H4 (cell line): ENCODE measurements at regions not wholly inside any gene's neighbourhood (a gene's known extent, or its start where the extent isn't known, plus 50 kb on each side); places are given as distances from the start of the nearest gene placed in this dataset.
"Not testable (repeated sequence)": the region's sequence is repeated elsewhere in the genome, so short reads cannot be mapped to it uniquely, and the experiment has no call there.

ENCODE experiments used
- DNase-seq: peaks from one replicate; pipeline ENCODE4 v3.0.0-alpha.2; 2015; ENCODE audit warnings: low spot score

GRCh38 chr2:147204102-147204501 lies 640.7 kb upstream of the ACVR2A start:
- peak; percentile 82 for DNase-seq

DNA sequence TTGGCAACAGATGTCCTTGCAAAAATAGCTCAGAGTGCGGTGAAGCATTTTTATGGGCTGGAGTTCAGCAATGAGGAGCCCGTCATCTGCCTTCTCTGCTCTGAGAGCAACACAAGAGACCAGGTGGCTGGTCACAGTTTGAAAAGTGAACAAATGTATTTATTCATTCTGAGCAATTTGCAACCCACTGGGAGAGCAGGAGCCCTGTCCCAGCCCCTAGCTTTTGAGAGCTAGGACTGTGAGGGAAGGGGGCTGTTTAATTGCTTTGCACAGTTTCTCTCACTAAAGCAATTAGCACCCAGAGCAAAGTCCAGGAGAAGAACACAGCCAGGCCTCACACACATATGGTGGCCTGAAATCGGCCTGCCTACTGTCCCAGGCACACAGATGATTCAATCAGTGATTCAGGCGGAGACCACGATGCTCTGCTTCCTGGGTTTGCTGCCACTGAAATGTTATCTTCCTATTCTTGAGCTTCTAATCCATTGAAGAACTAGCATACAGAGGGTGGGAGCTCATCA lies 646.1 kb upstream of the ACVR2A start:
- DNase-seq, result no peak

GRCh38 chr2:147197754-147198483 lies 646.9 kb upstream of the ACVR2A start:
- no peak for DNase-seq

GRCh38 chr2:147182260-147182659 lies 662.6 kb upstream of the ACVR2A start:
- DNase-seq, result peak; percentile 28

- no peak for DNase-seq
Measured at GRCh38 chr2:147181351-147182029, 663.3 kb upstream of the ACVR2A start.

DNA sequence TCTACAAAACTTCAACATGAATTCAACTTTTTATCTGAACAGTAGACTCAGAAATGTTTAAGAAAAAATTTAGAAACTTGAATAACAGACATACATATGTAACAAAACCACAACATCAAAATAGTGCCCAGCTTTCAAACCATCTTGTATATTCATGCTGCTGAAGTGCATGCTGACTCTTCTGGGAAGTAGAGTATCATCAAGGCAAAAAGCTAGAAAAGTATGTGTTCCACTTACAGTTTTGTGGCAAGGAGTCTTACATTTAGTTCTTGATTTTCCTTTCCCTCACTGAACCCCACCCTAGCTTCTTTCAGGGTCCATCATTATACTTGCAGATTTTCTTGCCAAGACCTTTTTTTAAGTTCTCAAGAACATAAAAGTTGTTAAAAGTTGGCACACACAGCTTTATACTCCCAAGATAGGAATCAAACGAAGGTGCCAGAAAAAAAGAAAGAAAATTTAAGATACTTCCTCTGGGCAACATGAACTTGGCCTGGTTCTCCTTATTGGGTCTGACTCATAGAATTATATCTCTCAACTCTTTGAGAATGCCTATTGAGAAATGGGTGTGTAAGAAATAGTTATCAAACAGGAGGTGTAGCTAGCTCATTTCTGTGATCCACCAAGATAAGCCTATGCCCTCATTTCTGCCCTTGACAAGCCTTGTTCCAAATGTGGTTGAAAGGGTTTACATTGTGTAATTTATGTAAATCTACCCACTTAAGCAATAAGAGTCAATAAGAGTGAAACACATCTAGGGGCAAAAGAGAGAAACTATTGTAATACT lies 667.6 kb upstream of the ACVR2A start:
- no peak for DNase-seq

GRCh38 chr2:147174824-147175254 lies 670.0 kb upstream of the ACVR2A start:
- DNase-seq, result no peak

DNA sequence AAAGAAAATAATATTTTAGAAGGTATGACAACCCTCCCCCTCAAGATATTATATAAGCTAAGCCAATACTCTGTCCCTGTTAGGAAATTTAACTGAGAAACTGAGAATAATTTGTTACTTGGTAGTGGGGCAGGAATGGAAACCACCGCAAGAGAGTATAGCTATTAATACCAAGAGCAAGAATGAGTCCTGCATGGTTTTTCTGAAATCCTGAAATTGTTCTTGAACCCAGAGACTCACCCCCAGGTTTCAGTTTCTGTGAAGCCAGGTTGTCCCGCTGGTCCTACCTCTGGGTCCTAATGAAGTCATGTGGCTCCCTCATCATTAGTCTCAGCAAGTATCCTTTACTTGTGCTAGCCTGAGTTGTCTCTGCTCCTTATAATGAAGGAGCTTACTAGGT lies 671.0 kb upstream of the ACVR2A start:
- no peak for DNase-seq

GRCh38 chr2:147173189-147173581 lies 671.6 kb upstream of the ACVR2A start:
- no peak for DNase-seq

DNA sequence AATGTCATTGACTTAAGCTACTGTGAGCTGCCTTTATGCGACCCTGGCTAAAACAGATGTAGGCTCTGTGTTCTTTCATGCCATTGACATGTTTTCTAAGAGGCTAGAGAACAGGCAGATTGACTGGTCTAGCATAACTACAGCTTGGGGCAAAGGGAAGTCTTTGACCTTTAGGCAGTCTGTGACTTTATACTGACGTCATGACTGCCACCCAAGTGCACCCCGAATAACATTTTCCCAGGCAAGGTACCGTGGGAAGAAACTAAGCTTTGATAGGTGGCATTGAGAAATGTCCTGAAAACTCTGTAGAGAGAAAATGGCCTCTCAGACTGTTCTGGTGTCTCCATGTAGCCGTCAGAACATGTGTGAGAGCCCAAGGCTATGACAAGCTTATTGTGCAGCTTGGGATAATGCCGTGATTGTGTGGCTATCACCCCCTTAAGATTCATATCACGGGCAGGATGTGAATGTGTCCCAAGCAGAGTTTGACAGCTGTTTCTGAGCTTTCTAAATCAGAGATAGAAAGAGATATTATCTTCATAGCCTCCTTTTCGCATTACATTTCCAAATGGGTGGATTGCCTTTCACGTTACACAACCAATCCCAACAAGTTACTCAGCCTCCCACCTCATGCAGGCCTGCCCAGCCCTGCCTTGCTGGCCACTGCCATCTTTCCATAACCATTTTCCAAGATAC lies 672.2 kb upstream of the ACVR2A start:
- DNase-seq, result no peak

GRCh38 chr2:147171941-147172340 lies 672.9 kb upstream of the ACVR2A start:
- DNase-seq, result no peak

DNA sequence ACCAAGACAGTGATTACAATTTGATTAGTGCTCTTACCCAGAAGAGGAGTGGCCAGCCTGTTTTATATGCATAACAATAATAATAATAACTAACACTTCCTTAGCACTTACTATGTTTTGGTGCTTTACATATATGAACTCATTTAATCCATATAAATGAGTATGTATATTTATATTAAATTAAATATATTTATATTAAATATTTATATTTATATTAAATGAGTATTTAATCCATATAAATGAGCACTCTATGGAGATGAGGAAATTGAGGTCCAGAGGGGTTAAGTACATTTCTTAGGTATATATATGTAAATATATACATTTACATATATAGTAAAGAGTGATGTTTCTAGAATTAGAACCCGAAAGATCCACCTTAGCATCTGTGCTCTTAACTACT lies 673.9 kb upstream of the ACVR2A start:
- DNase-seq, result no peak

- no peak for DNase-seq
Measured at GRCh38 chr2:147165697-147166382, 679.0 kb upstream of the ACVR2A start.

DNA sequence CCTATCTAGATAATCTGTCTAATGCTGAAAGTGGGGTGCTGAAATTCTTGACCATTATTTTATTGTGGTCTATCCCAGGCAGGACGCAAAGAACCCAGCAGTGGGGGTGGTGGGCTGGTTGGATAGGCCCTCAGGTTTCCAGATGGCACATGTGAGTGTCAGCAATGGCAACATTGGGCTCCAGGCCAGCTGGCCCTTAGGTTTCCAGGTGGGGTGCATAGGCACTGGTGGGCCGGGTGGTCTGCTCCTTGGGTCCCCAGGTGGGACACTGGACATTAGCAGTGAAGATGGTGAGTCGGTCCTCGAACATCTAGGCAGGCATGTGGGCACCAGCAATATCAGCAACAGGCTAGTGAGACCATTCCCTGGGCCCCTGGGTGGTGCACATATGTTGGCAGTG lies 680.3 kb upstream of the ACVR2A start:
- no peak for DNase-seq

DNA sequence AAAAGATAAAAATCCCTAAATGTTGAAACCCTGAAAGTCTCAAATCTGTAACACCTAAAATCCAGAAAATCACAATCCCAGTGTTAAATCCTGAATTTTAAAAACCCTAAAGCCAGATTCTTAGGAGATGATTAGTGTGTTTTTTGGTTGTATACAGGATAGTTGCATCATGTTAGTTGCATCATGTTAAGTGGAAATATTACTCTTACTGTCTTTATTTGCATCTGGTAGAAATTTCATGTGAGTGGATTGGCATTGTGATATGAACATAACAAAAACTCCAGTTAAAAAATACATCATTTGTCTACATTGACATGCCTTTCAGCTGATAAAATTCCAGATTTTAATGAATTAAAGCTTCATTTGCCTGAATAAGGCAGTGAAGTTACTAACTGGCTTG lies 683.1 kb upstream of the ACVR2A start:
- DNase-seq, result no peak

- no peak for DNase-seq
Measured at GRCh38 chr2:147156970-147157369, 687.9 kb upstream of the ACVR2A start.

DNA sequence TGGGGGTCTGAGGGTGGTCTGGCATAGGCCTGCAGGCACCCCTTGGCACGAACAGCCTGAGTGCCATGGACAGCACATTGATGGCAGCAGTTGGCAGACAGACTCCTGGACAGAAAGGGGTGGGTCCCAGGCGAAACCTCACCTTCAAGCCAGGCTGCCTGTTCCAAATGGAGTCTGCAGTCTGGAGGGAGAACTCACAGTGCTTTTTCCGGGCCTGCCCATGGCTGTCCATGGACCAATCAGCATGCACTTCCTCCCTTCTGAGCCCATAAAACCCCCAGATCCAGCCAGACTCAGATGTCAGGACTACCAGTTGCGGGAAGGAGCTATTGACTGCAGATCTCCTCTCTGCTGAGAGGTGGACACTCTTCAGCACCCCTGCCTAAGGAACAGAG lies 694.6 kb upstream of the ACVR2A start:
- peak; percentile 33 for DNase-seq

- peak; percentile 81 for DNase-seq
Measured at GRCh38 chr2:147149575-147150240, 695.1 kb upstream of the ACVR2A start.

DNA sequence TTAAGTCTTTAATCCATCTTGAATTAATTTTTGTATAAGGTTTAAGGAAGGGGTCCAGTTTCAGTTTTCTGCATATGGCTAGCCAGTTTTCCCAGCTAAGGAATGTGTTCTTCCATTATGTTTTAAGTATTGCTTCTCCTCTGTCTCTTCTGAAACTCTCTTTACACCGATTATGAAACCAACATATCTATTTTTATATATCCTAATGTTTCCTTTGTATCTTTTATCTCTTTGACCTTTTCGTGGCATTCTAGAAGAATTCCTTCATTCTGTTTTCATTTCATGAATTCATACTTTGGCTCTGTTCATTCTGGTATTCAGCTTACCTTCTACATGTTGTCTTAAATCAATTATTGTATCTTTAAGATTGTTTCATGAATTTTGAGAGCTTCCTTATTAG lies 697.0 kb upstream of the ACVR2A start:
- no peak for DNase-seq

DNA sequence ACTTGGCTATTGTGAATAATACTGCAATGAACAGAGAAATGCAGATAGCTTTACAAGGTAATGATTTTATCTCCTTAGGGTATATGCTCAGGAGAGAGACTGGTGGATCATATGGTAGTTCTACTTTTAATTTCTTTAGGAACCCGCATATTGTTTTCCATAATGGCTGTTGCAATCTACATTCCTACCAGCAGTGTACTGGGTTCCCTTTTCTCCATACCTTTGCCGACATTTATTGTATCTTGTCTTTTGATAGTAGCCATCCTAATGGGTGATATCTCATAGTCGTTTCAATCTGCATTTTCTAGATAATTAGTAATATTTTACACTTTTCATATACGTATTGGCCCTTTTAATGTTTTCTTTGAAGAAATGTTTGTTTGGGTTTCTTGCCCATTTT lies 702.9 kb upstream of the ACVR2A start:
- DNase-seq, result no peak

DNA sequence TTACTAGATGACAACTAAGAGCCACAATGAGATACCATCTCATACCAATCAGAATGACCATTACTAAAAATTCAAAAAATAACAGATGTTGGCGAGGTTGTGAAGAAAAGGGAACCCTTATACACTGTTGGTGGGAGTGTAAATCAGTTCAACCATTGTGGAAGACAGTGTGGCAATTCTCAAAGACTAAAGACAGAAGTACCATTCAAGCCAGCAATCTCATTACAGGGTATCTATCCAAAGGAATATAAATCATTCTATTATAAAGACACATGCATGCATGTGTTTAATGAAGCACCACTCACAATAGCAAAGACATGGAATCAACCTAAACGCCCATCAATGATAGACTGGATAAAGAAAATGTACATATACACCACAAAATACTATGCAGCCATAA lies 705.1 kb upstream of the ACVR2A start:
- DNase-seq, result not testable (repeated sequence)
